NCI-H1092 treated with DMSO at 0.1 percent for 48 hours (cell line): ENCODE measurements at regions not wholly inside any gene's neighbourhood (a gene's known extent, or its start where the extent isn't known, plus 50 kb on each side); places are given as distances from the start of the nearest gene placed in this dataset.
A peak's percentile ranks its signal among the peaks of the same experiment; 100 is the strongest.

Experiments
- DNase-seq: peaks from one replicate; lab custom pipeline; 2025; lab: John Stamatoyannopoulos, UW

DNA sequence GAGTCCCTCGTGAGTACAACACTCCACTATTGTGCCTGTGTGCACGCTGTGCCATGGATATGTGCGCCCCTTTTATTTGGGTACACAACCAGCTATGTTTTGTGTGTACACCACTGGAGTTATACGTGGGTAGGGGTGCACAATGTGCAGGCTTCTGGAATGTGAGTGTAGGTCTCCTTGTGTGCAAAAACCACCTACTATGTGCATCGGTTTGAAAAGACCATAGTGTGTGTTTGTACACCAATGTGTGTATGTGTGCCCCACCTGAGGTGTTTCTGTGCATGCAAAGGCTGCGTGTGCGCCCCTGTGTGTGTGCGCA, 86.4 kb upstream of the ALDH1L1 start:
- DNase-seq: no peak

DNA sequence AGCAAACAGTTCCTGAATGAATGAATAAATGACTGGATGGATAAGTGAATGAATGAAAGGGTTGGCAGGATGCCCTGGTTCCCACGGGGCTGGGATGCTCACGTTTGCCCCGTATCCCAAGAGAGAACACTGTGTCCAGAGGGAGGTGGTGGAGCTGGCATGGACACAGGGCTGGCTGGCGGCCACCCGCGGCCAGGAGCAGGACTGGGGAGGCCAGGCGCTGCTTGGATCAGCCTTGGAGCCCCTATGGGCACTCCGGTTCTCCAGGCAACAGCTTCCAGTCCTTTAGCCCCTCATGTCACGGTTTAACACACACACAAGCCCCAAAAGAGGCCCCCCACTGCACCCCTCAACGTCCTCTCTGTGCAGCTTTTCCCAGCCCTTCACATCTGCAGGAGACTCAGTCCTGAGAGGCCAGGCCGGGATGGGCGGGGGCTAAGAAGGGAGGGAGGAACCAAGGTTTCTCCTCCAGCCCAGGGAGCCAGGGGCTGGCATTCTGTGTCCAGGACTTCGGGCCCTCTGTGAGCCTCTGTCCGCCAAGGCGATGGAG, 86.0 kb upstream of the ALDH1L1 start:
- no peak for DNase-seq

DNA sequence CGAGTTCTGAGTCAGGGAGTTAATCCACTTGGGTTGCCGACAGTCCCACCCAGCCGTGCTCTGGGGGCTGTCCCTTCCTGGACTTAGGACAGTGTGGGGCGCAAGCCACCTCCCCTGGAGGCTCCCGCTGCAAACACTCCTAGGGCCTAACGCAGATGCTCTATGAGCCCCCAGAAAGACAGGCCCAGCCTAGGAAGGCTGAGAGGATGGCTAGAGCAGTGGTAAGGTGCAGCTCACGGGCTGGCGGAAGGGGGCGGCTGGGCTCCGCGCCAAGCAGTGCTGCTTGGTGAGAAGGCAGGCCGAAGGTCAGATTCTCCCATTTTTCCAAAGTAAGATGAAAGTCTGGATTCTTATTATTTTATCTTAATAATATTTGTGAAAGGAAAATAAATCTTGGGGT, 84.6 kb upstream of the ALDH1L1 start:
- no peak for DNase-seq

DNA sequence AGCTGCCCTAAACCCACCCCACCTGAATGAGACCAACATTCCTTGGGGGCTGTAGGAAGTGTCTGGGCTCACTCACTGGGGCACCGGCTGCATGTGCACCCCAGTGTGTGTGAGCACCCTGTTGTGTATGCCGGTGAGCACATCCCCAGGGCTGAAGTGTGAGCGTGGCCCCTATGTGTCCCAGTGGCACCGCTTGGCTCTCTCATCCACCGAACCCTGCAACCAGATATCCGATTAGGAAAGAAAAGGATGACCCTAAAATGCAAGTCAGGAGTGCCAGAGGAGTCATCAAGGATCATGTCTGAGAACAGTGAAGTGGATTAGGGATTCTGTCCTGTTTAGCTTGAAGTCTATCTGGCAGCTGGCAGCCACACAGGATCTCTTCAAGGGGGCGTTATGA, 84.0 kb upstream of the ALDH1L1 start:
- DNase-seq: no peak

DNA sequence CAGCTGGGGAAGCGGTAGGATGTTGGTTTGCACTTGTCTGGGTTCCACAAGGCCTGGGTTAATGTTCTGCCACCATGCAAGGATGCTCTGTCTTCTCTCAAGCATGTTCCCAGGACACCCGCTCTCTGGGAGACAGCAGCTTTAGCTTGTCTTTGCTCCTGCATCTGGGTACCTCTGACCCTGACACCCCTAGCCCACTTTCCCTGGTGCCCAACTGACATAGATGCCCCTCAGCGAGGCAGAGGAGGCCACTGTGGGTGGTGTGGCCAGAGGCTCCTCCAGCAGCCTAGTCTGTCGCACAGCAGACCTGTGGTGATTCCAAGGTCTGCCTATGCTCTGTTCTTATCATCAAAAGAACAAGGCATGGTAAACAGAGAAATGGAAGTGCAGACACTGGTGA, 83.6 kb upstream of the ALDH1L1 start:
- DNase-seq: no peak

DNA sequence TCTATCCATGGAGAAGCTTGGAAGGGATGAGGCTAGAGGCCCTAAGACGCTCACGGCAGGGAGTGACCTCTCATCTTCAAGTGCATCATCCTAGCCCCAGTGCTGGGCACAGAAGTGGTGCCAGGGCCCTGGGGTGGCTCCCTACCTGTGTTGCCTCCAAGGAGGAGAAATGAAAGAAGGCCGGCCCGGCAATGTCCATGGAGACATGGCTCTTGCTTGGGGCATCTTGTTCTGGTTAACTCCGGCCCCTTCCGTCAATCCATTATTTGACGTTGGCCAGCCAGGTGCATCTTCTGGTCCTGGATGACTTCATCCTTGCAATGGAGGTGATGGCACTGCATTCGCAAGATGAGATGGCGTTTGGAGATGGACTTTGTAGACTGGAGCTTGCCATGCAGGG, 83.2 kb upstream of the ALDH1L1 start:
- DNase-seq: no peak

DNA sequence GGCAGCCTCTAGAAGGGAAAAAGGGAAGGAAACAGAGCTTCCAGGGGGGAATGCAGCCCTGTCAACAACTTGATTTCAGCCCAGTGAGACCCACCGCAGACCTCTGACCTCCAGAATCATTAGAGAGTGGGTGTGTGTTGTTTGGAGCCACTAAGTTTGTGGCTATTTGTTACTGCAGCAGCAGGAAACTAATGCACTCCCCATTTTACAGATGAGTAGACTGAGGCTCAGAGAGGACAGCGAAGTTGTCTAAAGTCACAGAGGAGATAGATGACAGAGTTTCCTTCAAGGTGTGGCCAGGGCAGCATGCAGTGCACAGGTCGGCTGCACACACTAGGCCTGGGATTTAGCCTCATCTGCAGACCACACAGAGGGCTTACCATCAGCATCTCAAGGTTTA, 81.8 kb upstream of the ALDH1L1 start:
- no peak for DNase-seq

DNA sequence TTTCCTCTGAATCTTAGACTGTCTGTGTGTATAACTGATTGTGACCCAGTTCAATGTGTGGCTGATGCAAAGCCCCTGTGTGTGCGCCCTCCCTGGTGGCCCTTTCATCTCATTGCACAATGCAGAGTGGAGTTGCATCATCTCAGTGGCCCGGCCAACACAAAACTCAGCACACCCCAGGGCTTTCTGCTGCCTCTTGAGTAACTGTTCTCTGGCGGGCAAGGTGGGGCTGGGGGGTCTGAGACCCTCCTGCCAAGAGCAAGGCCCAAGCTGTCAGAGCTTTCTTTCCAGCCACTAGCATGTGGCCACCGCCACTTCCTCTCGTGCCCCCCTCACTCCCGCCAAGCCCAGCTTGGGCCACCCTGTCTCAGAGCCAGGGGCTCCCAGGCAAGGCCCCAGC, 80.7 kb upstream of the ALDH1L1 start:
- no peak for DNase-seq

DNA sequence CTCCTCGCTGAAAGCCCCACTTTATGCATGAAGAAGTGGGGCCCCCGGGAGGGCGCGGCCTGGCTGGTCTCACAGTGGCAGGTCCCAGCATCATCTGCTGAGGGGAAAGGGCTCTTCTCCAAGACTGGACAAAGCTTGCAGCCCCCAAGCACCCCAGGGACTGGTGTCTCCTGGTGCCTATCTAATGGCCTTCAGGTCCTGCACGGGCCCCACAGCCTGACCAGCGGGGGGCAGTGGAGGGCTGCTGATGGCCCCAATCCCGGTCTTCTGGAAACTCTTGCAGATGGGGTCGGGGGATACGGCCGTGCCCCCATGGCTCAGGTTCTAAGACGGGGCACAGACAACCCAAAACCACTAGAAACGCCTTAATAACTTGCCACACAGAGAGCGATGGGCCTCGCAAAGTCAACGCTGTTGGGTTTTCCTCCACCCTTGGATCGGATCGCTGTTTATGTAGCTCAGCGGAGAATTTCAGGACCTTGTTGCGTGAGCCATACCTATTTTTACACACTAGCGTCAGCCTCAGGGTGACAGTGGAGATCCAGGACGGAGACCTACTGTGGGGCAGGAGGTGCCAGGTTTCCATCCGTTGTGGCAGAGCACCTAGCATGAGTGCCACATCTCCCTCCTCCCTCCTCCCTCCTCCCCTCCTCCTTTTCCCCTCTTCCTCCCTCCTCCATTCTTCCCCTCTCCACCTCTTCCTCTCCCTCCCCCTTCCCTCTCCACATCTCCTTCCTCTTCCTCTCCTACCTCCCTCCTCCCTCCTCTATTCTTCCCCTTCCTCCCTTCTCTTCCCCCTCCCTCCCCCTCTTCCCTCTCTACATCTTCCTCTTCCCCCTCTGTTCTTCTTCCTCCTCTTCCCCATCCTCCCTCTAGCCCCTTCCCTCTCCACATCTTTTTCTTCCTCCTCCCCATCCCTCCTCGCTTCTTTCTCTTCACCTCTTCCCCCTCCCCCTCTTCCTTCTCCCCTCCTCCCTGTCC, 79.3 kb upstream of the ALDH1L1 start:
- DNase-seq: no peak

DNA sequence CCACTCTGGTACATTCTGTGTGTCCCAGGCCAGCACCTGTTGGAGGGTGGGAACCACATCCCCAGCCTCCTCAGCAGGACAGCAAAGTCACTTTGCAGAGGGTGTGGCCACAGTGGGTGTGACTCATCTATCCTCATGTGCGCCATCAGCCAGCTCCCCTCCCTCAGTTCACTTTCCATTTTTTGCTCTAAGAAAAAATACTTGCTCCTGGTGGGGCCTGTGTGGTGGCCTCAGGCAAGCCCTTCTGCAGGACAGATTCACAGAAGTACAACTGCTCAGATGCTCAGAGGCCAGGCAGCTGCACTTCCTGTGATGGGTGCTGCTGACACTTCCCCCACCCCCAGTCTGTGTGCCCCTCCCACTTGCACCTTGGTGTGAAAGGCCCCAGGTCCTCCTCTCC, 78.3 kb upstream of the ALDH1L1 start:
- no peak for DNase-seq

DNA sequence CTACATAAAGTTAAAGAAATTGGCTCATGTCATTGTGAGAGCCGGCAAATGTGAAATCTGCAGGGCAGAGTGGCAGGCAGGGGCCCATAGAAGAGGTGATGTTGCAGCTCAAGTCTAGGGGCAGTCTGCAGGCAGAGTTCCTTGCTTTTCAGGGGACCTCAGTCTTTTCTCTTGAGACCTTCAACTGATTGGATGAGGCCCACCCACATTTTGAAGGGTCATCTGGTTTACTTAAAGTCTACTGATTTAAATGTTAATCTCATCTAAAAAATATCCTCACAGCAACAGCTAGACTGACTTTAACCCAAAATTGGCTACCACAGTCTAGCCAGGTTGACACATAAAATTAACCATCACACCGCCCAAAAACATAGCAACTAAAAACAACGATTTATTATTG, 77.6 kb upstream of the ALDH1L1 start:
- DNase-seq: no peak

DNA sequence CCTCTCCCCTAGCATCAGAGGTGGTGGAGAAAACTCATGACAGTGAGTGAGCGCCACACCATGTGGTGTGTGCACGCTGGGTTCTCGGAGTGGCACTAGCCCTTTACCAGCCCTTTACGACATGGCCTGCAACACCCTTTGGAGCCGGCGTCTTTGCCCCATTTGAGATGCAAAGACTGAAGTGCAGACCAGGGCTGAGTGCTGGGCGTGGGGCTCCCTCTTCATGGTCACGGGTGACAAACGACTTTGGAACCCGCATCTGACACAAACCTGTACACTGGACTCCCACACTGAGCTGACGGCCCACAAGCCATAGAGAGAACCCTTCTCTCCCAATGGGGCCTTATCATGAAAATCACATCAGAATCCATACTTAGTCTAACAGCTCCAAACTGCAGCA, 76.8 kb upstream of the ALDH1L1 start:
- DNase-seq: no peak

DNA sequence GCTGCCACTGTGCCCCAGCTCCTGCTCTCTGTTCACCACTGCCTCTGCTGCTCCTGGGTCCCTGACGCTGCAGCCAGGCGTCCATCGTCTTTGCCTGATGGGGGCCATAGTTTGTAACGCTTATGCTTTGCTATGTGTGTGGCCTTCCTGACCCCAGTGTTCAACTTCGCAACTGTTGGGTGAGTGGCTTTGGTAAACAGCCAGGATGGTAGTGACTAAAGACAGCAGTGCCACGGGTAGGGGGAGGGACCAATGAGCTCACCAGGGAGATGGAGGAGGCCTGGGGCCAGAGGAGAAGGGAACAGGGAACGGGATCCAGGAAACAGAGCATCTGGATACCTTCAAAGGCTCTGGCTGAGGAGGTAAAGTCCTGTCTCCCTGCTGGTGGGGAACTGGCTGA, 75.9 kb upstream of the ALDH1L1 start:
- no peak for DNase-seq

DNA sequence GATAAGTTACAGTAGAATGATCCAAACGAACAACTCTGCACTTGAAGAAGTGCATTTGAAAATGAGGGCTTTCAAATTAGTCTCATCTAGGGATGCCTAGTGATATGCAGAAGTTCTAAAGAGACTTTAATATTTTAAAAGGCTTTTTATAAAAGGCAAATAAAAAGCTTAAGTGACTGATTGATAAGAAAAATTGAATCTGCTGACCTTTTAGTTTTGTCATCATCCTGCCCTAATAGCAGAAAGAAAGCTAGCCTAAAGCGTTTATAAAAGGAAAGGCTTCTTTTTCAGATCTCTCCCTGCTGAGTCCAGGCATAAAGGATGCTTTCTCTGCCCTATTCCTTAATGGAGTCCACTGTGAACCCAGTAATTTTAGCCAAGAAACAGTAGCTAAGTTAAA, 72.7 kb upstream of the ALDH1L1 start:
- no peak for DNase-seq

DNA sequence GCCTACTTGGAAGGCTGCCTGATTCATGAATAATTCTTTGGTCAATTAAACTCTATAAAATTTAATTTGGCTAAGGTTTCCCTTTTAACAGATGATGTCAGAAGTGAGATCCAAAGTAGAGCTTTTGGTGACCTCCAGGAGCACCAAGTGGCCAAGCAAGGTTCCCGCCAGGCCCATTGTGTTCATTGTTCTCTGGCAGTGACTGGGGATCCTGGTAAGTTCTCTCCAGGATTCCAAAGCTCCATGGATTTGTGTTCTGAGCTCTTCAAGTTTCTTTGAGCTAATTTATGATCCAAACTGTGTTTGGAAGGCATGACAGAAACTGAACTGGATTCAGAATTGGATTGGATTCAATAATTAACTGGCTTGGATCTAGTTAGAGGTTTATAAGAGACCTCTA, 72.0 kb upstream of the ALDH1L1 start:
- DNase-seq: no peak

DNA sequence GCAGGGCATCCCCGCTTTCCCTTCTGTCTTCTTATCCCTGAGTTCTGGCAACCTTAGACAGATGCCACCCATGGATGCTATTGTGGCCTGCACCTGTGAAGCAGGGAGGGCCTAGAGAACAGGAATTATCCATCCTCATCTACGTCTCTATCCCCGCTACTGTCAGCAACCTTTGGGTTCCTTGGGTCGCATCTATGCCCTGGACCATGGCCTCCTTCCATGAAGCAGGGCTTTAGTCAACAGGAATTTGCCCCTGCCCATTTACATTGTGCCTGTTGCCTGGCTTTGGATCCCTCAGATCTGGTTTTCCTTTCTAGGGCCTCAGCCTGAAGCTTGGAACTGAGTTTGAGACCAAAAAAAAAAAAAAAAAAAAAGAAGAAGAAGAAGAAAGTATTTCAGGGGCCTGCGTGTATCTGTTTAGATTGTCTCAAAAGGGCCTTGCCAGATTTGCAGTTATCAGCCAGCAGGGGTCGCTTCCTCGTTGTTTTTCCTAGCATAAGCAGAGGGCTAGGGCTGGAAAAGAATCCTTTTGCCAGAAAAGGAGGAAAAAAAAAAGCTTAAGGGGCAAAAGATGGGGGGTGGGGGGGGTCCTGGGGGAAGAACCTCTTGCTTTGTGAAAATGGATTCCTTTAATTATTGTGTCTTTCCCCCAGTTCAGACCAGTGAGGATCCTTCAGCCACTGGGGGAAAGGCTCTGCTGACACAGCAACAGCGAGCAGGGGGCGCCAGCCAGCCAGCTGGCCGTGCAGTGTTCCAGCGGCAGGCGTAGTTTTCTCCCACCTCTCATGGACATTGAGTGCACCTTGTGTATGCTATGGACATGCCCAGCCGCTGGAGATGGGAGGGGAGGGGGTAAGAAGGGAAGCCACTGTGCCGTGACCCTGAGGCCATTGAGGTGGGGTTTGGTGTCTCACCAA, 65.7 kb upstream of the ALDH1L1 start:
- DNase-seq: peak; percentile 68
